ENCODE measurements at regions not wholly inside any gene's neighbourhood (a gene's known extent, or its start where the extent isn't known, plus 50 kb on each side); places are given as distances from the start of the nearest gene placed in this dataset.

DNA sequence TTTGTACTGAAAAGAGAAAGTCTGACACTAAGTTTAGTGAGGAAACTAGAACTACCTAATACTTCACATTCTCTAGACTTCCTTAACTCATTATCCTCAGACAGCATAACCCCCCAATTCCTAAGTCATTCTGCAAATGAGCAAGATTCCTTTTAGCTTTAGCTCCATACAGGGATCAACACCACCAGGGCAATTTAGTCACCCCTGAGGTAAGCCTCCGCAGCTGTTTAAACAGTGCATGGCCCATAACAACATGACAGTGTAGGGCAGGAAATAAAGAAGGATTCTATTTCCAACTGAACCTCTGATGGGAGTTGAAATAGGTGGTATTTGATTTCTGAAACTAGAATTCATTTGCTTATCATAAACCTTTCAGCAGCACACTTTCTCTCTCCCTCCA, 112.8 kb upstream of the DKK2 start:
- no peak for DNase-seq

DNA sequence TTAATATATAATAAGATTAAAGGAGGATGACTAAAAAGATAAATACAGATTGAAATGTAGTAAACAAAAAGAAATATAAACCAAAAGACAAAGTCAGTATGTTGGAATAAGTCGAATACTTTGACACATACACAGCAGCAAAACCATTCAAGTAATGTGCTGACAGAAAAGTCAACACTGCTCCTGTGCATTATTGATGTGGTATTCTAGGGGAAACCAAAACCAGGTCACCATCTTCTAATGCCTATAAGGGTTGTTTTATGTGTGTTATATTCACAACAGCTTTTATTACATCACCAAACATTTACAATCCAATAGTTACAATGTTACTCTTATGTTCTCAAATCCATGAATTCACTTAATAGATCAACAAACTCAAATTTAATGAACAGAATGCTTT, 111.8 kb upstream of the DKK2 start:
- no peak for DNase-seq

DNA sequence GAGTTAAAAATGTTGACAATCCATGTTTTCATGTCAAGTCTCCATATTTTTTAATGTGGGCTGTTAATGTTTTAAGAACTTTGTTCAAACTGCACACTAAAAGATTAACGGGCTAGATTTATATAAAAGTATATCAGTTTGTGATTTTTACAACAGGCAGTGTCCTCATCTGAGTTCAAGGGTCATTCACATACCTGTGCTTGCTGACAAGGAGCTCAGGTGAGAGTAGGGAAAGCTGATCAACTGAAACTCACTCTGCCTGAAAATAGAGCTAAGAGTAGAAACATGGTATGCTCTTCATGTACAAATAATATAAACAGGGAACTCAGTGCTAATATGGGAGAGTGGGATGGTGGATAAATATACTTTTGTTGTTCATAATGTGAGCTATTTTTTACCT, 102.3 kb upstream of the DKK2 start:
- no peak for DNase-seq

DNA sequence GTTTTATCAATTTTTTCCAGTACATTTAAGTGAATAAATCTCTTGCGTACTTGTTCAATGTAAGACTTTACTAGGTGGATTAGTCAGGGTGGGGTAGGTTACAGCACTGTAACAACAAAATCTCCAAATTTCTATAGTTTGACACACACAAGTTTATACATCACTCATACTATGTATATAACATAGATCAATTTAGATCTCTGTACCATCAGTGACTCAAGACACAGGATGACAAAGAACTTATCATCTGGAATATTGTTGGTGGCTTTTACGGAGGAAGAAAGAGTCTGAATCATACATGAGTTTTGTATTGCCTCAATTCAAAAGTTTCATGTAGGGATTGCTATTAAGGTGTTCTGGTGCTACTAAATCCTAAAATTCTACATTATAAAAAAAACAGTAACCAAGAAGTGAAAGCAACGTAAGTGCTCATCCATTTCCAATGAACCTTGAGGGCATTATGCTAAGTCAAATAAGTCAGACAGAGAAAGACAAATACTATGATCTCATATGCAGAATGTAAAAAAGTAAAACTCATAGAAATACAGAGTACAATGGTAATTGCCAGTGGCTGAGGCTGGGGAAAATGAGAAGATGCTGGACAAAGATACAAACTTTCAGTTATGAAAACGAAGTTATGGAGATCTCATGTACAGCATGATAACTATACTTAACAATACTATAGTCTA, 98.0 kb upstream of the DKK2 start:
- no peak for DNase-seq

DNA sequence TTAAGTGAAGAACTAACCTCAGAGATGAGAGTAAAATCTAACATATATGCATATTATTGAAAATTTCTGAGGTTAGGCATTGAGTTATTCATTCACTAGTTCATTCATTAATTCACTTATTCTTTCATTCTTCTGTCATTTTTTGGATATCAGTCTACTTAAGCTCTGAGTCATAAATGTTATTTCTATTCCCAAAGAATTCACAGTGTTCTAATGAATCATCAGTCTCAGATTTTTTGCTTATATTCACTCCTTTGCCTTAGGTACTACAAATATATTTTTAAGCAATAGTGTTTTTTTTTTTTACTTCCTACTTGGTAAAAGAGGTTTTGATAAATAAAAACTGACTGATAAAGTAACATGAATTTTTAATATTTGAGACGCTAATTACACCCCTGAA, 95.2 kb upstream of the DKK2 start:
- DNase-seq: peak; percentile 50

DNA sequence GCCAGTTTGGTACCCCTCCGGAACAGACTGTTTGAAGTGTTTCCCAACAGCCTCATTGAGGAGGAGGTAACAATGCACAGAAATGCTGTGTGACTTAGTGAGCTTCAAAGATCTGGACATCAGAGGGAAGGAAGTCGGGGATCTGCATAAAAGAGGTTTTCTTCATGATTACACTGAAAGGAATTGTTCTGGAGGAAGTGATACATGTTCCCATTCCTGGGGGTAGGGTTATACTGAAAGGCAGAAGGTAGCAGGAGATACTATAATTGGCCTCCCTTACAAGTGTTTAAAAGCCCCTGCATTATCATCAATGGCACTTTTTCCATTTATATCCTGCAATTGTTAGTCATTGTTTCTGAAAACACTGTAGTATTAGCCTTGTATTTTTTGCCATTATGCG, 94.0 kb upstream of the DKK2 start:
- peak; percentile 29 for DNase-seq

DNA sequence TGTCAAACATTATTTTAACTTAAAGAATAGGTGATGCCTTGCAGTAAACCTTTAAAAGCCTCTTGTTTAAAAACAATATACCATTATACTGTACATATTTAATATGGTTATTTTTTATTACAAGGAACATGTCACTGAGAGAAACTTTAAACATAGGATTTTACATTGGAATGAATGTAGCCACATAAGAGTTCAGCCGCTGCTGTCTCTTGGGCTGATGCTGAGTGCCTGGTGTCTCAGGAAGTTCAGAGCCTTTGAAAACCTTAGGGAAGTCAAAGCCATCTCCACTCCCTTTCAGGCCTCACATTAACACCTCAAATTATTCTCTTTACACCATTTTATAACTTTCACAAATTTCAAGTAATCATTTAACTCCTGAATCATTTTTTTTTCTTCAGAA, 93.5 kb upstream of the DKK2 start:
- DNase-seq: no peak

DNA sequence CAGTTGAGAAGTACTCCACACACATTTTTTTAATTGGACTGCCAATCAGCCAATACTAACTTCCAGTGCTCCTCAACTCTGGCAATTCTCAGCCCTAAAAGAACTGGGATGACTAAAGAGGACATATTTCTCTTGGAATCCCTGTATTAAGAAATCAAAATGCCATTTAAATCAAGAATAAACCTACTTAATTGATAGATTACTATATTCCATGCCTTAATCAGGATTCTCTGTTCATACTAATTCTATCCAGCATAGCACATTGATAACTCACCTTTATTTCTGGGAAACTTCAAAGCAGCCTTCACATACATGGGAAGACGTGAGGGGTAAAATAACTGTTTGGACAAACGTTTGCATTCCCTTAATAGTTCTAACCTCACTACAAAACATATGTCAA, 93.0 kb upstream of the DKK2 start:
- DNase-seq: peak; percentile 21

DNA sequence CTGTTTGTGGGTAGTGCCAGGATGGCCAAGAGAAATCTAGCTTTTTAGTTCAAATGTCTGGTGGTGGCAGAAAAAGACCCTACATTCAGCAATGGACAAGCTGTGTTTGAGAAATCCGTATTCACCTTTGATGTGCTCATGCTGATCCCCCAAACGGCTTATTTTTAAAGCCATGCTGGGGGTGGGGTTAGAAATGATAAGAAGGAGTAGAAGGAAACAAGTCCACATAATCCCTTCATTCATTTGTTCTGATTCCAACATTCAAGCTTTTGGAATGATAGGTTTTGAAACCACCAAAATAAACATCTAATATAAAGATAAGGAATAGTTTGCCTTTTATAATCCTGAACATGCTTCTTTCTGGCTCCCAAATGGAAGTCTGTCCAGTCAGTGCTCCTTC, 92.0 kb upstream of the DKK2 start:
- no peak for DNase-seq

DNA sequence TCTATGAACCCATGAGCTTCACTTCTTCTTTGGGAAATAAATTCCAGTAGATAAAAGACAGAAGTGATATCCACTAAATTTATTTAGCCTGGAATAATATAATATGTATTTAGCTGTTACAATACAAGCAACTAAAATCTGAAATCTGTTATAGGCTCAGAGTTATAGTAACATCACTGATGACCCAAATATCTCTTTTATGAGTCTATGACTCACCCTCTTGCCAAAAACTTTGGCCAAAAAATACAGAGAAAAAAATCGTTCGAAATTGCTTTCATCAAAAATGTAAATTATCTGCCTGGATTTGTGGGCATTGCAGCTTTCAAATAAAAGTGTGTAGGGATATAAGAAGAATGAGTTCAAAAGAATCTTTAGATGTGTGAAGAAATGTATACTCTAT, 89.4 kb upstream of the DKK2 start:
- peak; percentile 37 for DNase-seq

DNA sequence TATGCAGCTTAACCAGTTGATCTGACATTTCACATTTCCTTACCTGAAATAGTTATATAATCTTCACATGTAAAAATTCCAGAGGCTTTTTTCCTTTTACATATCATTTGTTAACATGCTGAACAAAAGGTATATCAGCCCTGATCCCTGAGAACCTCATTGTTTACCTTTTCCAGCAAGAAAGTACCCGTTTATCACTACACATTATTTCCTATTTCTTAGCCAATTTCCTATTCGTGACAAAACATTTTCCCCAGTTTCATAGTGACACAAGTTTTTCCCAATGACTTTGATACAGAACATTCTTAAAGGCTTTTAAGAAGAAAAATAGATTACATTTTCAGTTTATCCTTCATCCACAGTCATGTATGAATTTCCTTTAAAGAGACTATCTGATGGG, 86.6 kb upstream of the DKK2 start:
- DNase-seq: no peak

DNA sequence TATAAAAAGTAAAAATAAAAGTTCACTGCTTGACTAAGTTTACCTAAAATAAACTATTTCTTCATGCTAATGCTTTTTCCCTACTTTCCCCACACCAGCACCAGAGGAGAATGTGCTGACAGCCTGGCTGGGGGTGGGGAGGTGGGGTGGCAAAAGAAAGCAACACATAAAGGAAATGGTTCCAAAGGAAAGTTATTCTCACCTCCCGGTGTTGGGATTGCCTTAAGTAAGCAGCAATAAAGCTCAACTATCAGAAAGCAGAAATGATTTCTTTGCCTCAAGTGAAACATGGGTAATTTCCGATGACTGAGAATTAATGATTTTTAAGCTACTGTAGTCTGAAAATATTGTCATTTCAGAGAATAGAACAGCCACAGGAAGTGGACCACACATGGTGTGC, 84.5 kb upstream of the DKK2 start:
- DNase-seq: no peak

DNA sequence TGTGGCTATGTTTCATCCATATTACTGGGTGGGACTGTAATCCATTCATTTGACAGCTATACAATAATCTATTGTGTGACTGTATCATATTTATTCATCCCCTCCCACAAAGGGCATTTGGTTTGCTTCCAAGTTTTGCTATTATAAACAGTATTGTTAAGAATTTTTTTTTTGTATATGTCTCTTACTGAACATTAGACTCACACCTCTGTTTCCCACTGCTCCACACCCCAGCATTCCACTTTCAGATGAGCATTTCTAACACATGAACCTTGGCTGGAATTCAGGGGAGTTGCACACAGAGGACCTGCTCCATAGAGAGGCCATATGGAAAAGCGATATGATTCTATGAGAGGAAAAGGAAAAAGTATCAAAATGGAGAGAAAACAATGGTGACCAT, 81.6 kb upstream of the DKK2 start:
- no peak for DNase-seq

DNA sequence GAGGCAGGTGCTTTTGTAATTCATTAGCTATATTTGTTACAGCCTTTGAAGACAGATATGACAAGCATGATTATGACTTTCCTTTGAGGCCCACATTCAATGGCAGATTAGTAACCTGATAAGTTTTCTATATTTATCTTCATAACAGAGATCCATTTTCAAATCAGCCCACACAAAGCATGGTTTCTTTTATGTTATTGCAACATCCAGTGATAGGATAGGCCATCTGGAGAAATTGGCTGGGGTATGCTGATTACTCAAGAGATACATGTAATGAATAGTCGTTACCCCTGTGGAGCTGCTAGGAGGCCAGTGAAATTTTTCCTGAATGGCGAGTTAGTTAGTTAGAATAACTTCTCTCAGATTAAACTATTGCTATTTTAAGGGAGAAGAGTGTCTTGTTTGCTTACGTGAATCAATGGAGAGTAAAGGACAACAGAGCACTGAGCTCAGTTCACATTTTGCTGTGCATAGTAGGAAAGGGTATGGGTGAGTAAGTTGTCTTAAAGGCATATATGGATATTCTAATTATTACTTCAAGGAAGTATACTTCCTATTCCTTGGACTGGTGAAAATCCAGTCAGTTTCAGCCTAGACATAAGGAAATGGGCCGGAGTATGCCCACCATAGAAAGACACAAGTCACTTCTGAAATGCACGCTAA, 79.2 kb upstream of the DKK2 start:
- peak; percentile 28 for DNase-seq

DNA sequence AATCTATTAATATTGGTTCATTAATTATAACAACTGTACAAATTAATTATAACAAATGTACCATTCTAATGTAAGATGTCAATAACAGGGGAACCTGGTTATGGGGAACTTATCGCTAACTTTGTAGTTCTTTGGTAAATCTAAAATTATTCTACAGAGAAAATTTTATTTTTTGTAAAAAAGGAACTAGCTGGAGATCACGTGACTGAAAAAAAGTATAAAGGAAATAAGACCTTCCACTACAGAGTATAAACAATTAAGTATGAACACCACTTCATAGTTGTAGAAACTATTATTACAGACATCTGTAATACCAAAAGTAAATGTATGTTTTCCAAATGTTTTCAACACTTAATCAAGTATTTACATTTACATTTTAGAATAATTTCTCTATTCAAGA, 77.9 kb upstream of the DKK2 start:
- DNase-seq: no peak

DNA sequence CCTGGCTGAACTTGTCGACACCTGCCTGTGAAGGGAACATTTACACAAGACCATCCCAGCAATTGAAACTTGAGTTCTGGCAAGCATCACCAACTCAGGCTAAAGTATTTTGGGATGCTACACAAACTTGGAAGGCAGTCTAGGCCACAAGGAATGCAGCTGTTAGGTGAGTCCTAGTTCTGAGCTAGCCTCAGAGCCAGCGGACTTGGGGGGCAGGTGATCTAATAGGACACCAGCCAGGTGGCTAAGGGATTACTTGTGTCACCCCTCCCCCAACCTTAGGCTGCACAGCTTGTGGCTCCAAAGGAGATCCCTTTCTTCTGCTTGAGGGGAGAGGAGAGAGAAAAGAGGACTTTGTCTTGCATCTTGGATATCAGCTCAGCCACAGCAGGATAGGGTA, 62.3 kb upstream of the DKK2 start:
- no peak for DNase-seq

DNA sequence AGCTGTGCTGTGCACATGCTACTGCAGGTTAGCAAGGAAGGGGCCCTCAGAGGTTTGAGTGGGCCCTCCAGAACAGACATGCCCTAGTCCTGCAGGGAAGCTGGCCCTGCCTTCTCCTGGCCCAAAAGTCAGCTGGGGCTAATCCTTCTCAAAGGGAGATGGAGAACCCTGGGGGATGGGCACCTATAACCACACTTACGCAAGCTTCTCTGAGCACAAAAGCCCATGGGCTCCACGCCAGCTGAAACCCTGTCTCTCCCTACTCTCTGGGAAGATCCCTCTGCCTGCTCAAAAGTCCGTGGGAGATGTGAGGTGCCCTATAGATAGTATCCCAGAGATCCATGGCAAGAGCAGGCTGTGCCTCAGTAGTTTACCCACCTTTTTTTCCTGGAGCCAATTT, 58.9 kb upstream of the DKK2 start:
- peak; percentile 17 for DNase-seq

DNA sequence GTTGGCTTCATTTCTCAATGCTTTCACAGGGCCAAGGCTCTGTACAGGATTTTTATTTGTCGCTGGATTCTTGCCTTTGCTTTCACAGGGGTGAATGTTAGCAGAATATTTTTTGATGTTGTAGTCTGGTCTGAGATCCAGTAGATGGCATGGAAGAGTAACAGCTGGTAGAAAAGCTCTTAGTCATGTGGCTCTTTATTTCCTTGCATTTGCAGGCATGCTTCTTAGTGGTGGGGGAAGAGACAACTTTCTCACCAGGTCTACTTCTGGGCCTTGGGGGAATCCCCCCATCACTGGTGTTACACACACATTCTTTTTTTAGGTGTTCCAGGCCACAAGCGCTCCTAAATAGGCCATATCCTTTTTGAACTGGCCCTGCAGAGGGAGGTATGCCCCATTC, 58.2 kb upstream of the DKK2 start:
- peak; percentile 36 for DNase-seq

Measured in fibroblast of skin of right quadriceps (primary cell).